CD4-positive, CD25-positive, alpha-beta regulatory T cell (primary cell): ENCODE measurements at regions not wholly inside any gene's neighbourhood (a gene's known extent, or its start where the extent isn't known, plus 50 kb on each side); places are given as distances from the start of the nearest gene placed in this dataset.
"Not testable (repeated sequence)": the region's sequence is repeated elsewhere in the genome, so short reads cannot be mapped to it uniquely, and the experiment has no call there.

ENCODE experiments used
- ATAC-seq, 2 donors: fragments of 150-1000 bp; cut with Tn5 transposase; one replicate each; pipeline ENCODE4 v1.10.0; 2021; ENCODE audit warnings: low read depth in 2 of 2, moderate number of reproducible peaks in 2 of 2, moderate library complexity in 1 of 2
- DNase-seq, 3 donors: peaks; one replicate each; pipeline versions ENCODE4 v3.0.0 to v3.0.0-alpha.2; 2012 to 2022; ENCODE audit warnings: mixed read lengths in 1 of 3
- H3K27ac ChIP-seq: one replicate; pipeline ENCODE4 v1.7.0; 2013; ENCODE audit warnings: mild to moderate bottlenecking, low read length; ENCODE audit not compliant: insufficient read depth, poor library complexity, severe bottlenecking
- H3K27me3 ChIP-seq: one replicate; pipeline ENCODE4 v1.7.0; 2013; ENCODE audit warnings: low read length; ENCODE audit not compliant: control insufficient read depth, insufficient read depth
- H3K36me3 ChIP-seq: one replicate; pipeline ENCODE4 v1.7.0; 2013; ENCODE audit warnings: mild to moderate bottlenecking, low read length, moderate library complexity; ENCODE audit not compliant: control insufficient read depth, insufficient read depth
- H3K4me1 ChIP-seq: 2 replicates; pipeline ENCODE4 v1.7.0; 2013; ENCODE audit warnings: mild to moderate bottlenecking, low read length; ENCODE audit not compliant: insufficient read depth, control insufficient read depth, poor library complexity, severe bottlenecking
- H3K4me3 ChIP-seq: one replicate; pipeline ENCODE4 v1.7.0; 2013; ENCODE audit warnings: low read depth, mild to moderate bottlenecking, low read length, moderate library complexity
- H3K9me3 ChIP-seq, 2 experiments: 1 replicate in 1 of 2; 2 replicates in 1 of 2; pipeline ENCODE4 v1.7.0; 2013; ENCODE audit warnings: low read length in 2 of 2, mild to moderate bottlenecking in 1 of 2, moderate library complexity in 1 of 2; ENCODE audit not compliant: control insufficient read depth in 2 of 2
- H3K27ac Mint-ChIP-seq, 3 donors: one replicate each; pipeline ENCODE4 v1.8.0; 2020 to 2022; ENCODE audit warnings: mild to moderate bottlenecking in 3 of 3, mixed read lengths in 3 of 3, moderate library complexity in 2 of 3
- H3K27me3 Mint-ChIP-seq: one replicate; pipeline ENCODE4 v1.8.0; 2022; ENCODE audit warnings: mild to moderate bottlenecking, mixed read lengths
- H3K36me3 Mint-ChIP-seq: one replicate; pipeline ENCODE4 v1.8.0; 2020; ENCODE audit warnings: mixed read lengths
- H3K4me1 Mint-ChIP-seq, 4 donors: one replicate each; pipeline ENCODE4 v1.8.0; 2020 to 2022; ENCODE audit warnings: mixed read lengths in 4 of 4, mild to moderate bottlenecking in 1 of 4
- H3K4me3 Mint-ChIP-seq, 4 donors: one replicate each; pipeline ENCODE4 v1.8.0; 2020 to 2022; ENCODE audit warnings: mild to moderate bottlenecking in 4 of 4, mixed read lengths in 4 of 4, moderate library complexity in 3 of 4
- H3K9me3 Mint-ChIP-seq, 7 donors: one replicate each; pipeline ENCODE4 v1.8.0; 2020 to 2022; ENCODE audit warnings: mixed read lengths in 7 of 7, mild to moderate bottlenecking in 3 of 7, moderate library complexity in 2 of 7

DNA sequence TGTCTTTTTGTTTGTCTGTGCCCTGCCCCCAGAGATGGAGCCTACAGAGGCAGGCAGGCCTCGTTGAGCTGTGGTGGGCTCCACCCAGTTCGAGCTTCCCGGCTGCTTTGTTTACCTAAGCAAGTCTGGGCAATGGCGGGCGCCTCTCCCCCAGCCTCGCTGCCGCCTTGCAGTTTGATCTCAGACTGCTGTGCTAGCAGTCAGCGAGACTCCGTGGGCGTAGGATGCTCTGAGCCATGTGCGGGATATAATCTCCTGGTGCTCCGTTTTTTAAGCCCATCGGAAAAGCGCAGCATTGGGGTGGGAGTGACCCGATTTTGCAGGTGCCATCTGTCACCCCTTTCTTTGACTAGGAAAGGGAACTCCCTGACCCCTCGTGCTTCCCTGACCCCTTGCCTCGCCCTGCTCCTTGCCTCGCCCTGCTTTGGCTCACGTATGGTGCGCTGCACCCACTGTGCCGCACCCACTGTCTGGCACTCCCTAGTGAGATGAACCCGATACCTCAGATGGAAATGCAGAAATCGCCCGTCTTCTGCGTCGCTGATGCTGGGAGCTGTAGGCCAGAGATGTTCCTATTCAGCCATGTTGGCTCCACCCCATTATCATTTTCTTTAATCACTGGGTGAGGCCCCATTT lies 269.0 kb upstream of the RBMS1 start:
- H3K4me1 ChIP-seq, H3K27ac Mint-ChIP-seq, H3K27me3 ChIP-seq, DNase-seq, H3K27me3 Mint-ChIP-seq, H3K4me3 Mint-ChIP-seq, ATAC-seq, H3K36me3 ChIP-seq, H3K4me1 Mint-ChIP-seq, H3K36me3 Mint-ChIP-seq, H3K27ac ChIP-seq, H3K4me3 ChIP-seq, H3K9me3 ChIP-seq: not testable (repeated sequence)
- H3K9me3 Mint-ChIP-seq, result peaks cover 0 to 22% (median 3%) of the 10 kb centered on the region in 7 donors

DNA sequence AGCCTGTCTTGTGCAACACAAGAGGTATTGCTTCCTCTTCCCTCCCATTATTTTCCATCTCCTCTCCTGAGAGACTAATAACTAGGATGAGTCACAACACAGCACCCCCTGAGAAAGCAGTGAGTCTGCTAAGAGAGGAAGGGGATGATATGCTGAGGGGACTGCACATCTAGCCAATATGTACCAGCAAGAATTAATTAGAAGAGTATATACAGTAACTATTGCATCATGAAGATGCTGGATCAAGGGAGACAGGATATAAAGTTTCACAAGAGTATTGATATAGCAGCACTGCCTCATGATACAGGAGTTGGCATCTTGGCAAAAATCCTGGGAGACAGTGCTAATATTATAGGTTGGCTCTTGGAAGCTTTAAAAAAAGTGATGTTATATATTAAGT lies 289.9 kb upstream of the RBMS1 start:
- Histone ChIP-seq H3K9me3 (no peaks in the 10 kb centered on the region), H3K4me3 (no peak overlapping the region), H3K4me1 (no peaks in the 10 kb centered on the region), H3K27me3 (peaks cover 2% of the 10 kb centered on the region), H3K36me3 (no peaks in the 10 kb centered on the region), H3K27ac (no peak overlapping the region)
- H3K27me3 Mint-ChIP-seq, result no peaks in the 10 kb centered on the region
- no peak overlapping the region for H3K27ac Mint-ChIP-seq
- H3K36me3 Mint-ChIP-seq, result no peaks in the 10 kb centered on the region
- ATAC-seq (no peak), DNase-seq (no peak)
- no peak overlapping the region for H3K4me3 Mint-ChIP-seq
- H3K4me1 Mint-ChIP-seq, result no peaks in the 10 kb centered on the region
- peaks cover 0 to 5% (median 2%) of the 10 kb centered on the region in 7 donors for H3K9me3 Mint-ChIP-seq

DNA sequence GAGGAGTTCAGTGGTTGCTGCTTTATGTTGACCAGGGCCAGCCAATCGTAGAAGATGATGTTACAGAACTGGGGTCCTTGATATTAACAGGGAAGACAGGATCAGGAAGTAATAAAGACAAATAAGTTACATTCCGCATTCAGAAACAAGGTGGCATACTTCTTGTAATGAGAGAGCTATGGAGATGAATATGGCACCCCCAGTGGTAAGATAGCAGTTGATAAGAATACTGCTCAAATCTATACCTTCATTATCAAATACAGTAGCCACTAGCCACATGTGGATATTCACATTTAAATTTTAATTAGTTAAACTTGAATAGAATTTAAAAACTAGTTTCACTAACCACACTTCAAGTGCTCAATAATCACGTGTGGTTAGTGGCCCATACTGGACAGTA lies 290.4 kb upstream of the RBMS1 start:
- ATAC-seq, result no peak
- Histone ChIP-seq H3K27ac (no peak overlapping the region), H3K27me3 (peaks cover 2% of the 10 kb centered on the region), H3K4me1 (no peaks in the 10 kb centered on the region), H3K9me3 (no peaks in the 10 kb centered on the region), H3K4me3 (no peak overlapping the region), H3K36me3 (no peaks in the 10 kb centered on the region)
- no peaks in the 10 kb centered on the region for H3K36me3 Mint-ChIP-seq
- no peaks in the 10 kb centered on the region for H3K4me1 Mint-ChIP-seq
- peaks cover 0 to 5% (median 0%) of the 10 kb centered on the region in 7 donors for H3K9me3 Mint-ChIP-seq
- H3K4me3 Mint-ChIP-seq, result no peak overlapping the region
- no peaks in the 10 kb centered on the region for H3K27me3 Mint-ChIP-seq
- H3K27ac Mint-ChIP-seq, result no peak overlapping the region
- no peak for DNase-seq

DNA sequence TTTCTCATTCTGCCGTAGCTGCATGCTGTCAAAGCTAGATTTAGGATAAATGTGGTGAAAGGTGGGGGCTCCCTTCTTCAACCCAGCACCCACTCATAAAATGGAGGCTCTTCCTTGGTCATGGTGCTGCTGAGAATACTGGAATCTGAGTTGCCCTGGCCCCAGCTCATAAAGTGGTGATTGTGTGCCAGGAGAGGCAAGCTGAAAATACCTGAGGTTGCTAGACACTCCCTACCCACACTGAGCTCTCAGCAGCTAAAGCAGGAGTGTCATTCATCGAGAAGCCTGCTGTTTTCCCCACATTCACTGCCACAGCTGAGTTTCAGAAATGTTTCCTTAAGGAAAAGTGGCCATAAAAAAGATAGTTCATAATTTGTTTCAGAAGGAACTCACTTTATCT lies 297.1 kb upstream of the RBMS1 start:
- Histone ChIP-seq H3K9me3 (no peaks in the 10 kb centered on the region), H3K27me3 (peaks cover 4% of the 10 kb centered on the region), H3K27ac (no peak overlapping the region), H3K36me3 (no peaks in the 10 kb centered on the region), H3K4me1 (no peaks in the 10 kb centered on the region), H3K4me3 (no peak overlapping the region)
- Mint-ChIP-seq H3K36me3 (no peaks in the 10 kb centered on the region), H3K27ac (no peak overlapping the region), H3K4me3 (no peak overlapping the region), H3K27me3 (peaks cover 5% of the 10 kb centered on the region), H3K9me3 (peaks cover 0 to 2% (median 0%) of the 10 kb centered on the region in 7 donors), H3K4me1 (no peaks in the 10 kb centered on the region)
- DNase-seq (no peak), ATAC-seq (no peak)

DNA sequence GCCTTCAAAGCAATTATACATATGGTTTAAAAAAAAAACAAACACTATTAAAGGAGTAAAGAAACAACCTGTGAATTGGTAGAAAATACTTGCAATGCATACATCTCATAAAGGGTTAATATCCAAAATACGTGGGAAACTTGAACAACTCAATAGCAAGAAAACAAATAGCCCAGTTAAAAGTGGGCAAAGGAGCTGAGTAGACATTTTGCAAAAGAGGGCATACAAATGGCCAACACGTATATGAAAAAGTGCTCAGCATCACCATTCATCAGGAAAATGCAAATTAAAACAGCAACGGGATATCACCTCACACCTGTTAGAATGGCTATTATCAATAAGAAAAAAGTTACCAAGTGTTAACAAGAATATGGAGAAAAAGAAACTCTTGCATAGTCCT lies 298.3 kb upstream of the RBMS1 start:
- DNase-seq (no peak), ATAC-seq (no peak)
- Histone ChIP-seq H3K9me3 (no peaks in the 10 kb centered on the region), H3K27ac (no peak overlapping the region), H3K4me3 (no peak overlapping the region), H3K4me1 (no peaks in the 10 kb centered on the region), H3K36me3 (no peaks in the 10 kb centered on the region), H3K27me3 (peaks cover 2% of the 10 kb centered on the region)
- Mint-ChIP-seq H3K27ac (no peak overlapping the region), H3K4me3 (no peak overlapping the region), H3K36me3 (no peaks in the 10 kb centered on the region), H3K27me3 (peaks cover 5% of the 10 kb centered on the region), H3K9me3 (peaks cover 0 to 2% (median 0%) of the 10 kb centered on the region in 7 donors), H3K4me1 (no peaks in the 10 kb centered on the region)

DNA sequence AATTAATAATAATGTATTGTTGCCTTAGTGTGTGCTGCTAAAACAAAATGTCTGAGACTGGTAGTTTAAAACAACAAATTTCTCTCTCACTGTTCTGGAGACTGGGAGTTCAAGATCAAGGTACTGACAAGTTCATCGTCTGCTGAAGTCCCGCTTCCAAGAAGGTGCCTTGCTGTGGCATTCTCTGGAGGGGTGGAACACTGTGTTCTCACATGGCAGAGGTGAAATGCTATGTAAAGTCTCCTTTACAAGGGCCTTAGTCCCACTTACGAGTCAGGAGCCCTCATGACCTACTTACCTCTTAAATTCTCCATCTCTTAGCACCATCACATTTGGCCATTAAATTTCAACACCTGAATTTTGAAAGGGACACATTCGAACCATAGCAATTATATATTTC lies 299.2 kb upstream of the RBMS1 start:
- H3K36me3 Mint-ChIP-seq, result no peaks in the 10 kb centered on the region
- Histone ChIP-seq H3K4me1 (no peaks in the 10 kb centered on the region), H3K4me3 (no peak overlapping the region), H3K36me3 (no peaks in the 10 kb centered on the region), H3K27me3 (peaks cover 2% of the 10 kb centered on the region), H3K27ac (no peak overlapping the region), H3K9me3 (no peaks in the 10 kb centered on the region)
- no peak for DNase-seq
- H3K4me3 Mint-ChIP-seq, result no peak overlapping the region
- no peak for ATAC-seq
- H3K9me3 Mint-ChIP-seq, result peaks cover 0 to 3% (median 0%) of the 10 kb centered on the region in 7 donors
- H3K4me1 Mint-ChIP-seq, result no peaks in the 10 kb centered on the region
- H3K27ac Mint-ChIP-seq, result no peak overlapping the region
- peaks cover 5% of the 10 kb centered on the region for H3K27me3 Mint-ChIP-seq

DNA sequence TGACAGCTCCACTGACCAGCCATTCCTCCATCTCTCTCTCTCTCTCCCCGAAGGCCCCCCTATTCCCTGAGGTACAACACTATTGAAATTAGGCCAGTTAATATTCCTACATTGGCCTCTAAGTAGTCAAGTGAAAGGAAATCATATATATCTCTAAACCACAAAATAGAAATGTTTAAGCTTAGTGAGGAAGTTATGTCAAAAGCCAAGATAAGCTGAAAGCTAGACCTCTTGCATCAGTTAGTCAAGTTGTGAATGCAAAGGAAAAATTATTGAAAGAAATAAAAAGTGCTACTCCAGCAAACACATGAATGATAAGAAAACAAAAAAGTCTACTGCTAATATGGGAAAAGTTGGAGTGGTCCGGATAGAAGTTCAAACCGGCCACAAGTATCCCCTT lies 301.3 kb upstream of the RBMS1 start:
- Histone ChIP-seq H3K27me3 (peaks cover 2% of the 10 kb centered on the region), H3K4me3 (no peak overlapping the region), H3K4me1 (no peaks in the 10 kb centered on the region), H3K9me3 (no peaks in the 10 kb centered on the region), H3K36me3 (no peaks in the 10 kb centered on the region), H3K27ac (no peak overlapping the region)
- H3K27ac Mint-ChIP-seq, result no peak overlapping the region
- no peak overlapping the region for H3K4me3 Mint-ChIP-seq
- peaks cover 0 to 5% (median 2%) of the 10 kb centered on the region in 7 donors for H3K9me3 Mint-ChIP-seq
- ATAC-seq (no peak), DNase-seq (no peak)
- no peaks in the 10 kb centered on the region for H3K36me3 Mint-ChIP-seq
- H3K4me1 Mint-ChIP-seq, result no peaks in the 10 kb centered on the region
- peaks cover 5% of the 10 kb centered on the region for H3K27me3 Mint-ChIP-seq

DNA sequence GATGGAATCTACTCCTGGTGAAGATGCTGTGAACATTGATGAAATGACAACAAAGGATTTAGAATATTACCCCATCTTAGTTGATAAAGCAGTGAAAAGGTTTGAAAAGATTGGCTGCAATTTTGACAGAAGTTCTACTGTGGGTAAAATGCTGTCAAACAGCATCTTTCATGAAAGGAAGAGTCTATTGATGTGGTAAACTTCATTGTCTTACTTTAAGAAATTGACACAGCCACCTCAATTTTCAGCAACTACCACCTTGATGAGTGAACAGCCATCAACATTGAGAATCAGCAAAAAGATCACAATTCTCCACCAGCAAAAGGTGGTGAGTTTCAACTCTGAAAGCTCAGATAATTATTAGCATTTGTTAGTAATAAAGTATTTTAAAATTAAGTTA lies 310.3 kb upstream of the RBMS1 start:
- no peak overlapping the region for H3K27ac Mint-ChIP-seq
- H3K9me3 ChIP-seq, result no peaks in the 10 kb centered on the region
- H3K4me1 Mint-ChIP-seq, result no peaks in the 10 kb centered on the region
- H3K9me3 Mint-ChIP-seq, result peaks cover 0 to 10% (median 0%) of the 10 kb centered on the region in 7 donors
- no peak overlapping the region for H3K4me3 ChIP-seq
- no peaks in the 10 kb centered on the region for H3K27me3 Mint-ChIP-seq
- no peaks in the 10 kb centered on the region for H3K36me3 ChIP-seq
- no peak overlapping the region for H3K4me3 Mint-ChIP-seq
- ATAC-seq, result no peak
- no peaks in the 10 kb centered on the region for H3K27me3 ChIP-seq
- no peak for DNase-seq
- H3K36me3 Mint-ChIP-seq, result no peaks in the 10 kb centered on the region
- no peak overlapping the region for H3K27ac ChIP-seq
- no peaks in the 10 kb centered on the region for H3K4me1 ChIP-seq
